ENCODE measurements at regions not wholly inside any gene's neighbourhood (a gene's known extent, or its start where the extent isn't known, plus 50 kb on each side); places are given as distances from the start of the nearest gene placed in this dataset.

GRCh38 chr5:144771802-144772201 lies 601.1 kb downstream of the KCTD16 start:
- TF ChIP-seq CTCF (conservative IDR thresholded peaks at IDR 0.05; ENCODE audit: low read depth, low read length) = no peak
- H3K4me3 ChIP-seq (ENCODE audit: low read depth, low read length) = no peak overlapping the region
- no peak for DNase-seq (ENCODE audit: low read depth)

GRCh38 chr5:144742361-144742760 lies 571.7 kb downstream of the KCTD16 start:
- no peak for DNase-seq (ENCODE audit: low read depth)
- TF ChIP-seq CTCF (conservative IDR thresholded peaks at IDR 0.05; ENCODE audit: low read depth, low read length) = no peak
- H3K4me3 ChIP-seq (ENCODE audit: low read depth, low read length) = no peak overlapping the region

GRCh38 chr5:144731786-144732185 lies 561.1 kb downstream of the KCTD16 start:
- TF ChIP-seq CTCF (conservative IDR thresholded peaks at IDR 0.05; ENCODE audit: low read depth, low read length) = no peak
- no peak for DNase-seq (ENCODE audit: low read depth)

GRCh38 chr5:144712090-144712489 lies 541.4 kb downstream of the KCTD16 start:
- H3K4me3 ChIP-seq (ENCODE audit: low read depth, low read length) = no peak overlapping the region
- TF ChIP-seq CTCF (conservative IDR thresholded peaks at IDR 0.05; ENCODE audit: low read depth, low read length) = no peak

More at GRCh38 chr5:144731786-144732185, 561.1 kb downstream of the KCTD16 start:
- H3K4me3 ChIP-seq (ENCODE audit: low read depth, low read length) = no peak overlapping the region

GRCh38 chr5:144711172-144711571 lies 540.5 kb downstream of the KCTD16 start:
- no peak for TF ChIP-seq CTCF (conservative IDR thresholded peaks at IDR 0.05; ENCODE audit: low read depth, low read length)
- DNase-seq (ENCODE audit: low read depth) = no peak
- H3K4me3 ChIP-seq (ENCODE audit: low read depth, low read length) = no peak overlapping the region

More at GRCh38 chr5:144712090-144712489, 541.4 kb downstream of the KCTD16 start:
- DNase-seq (ENCODE audit: low read depth) = no peak

GRCh38 chr5:144710637-144711036 lies 540.0 kb downstream of the KCTD16 start:
- no peak for TF ChIP-seq CTCF (conservative IDR thresholded peaks at IDR 0.05; ENCODE audit: low read depth, low read length)
- no peak for DNase-seq (ENCODE audit: low read depth)
- H3K4me3 ChIP-seq (ENCODE audit: low read depth, low read length) = no peak overlapping the region

- no peak for TF ChIP-seq CTCF (conservative IDR thresholded peaks at IDR 0.05; ENCODE audit: low read depth, low read length)
- H3K4me3 ChIP-seq (ENCODE audit: low read depth, low read length) = no peak overlapping the region
- no peak for DNase-seq (ENCODE audit: low read depth)
Observed at GRCh38 chr5:144703776-144704175, 533.1 kb downstream of the KCTD16 start.
